Bronchial epithelial cell (primary cell): ENCODE measurements at regions not wholly inside any gene's neighbourhood (a gene's known extent, or its start where the extent isn't known, plus 50 kb on each side); places are given as distances from the start of the nearest gene placed in this dataset.

ENCODE experiments used
- DNase-seq: peaks from one replicate; pipeline ENCODE4 v3.0.0-alpha.2; 2010; ENCODE audit warnings: low read depth
- FAIRE-seq: peaks from 2 replicates; lab custom pipeline; 2011; peaks lifted over from hg19 to GRCh38; lab: Jason Lieb, UNC
- H3K27me3 ChIP-seq: 2 replicates; pipeline ENCODE4 v1.5.1; 2011; ENCODE audit warnings: low read length; ENCODE audit not compliant: control insufficient read depth, insufficient read depth
- H3K36me3 ChIP-seq: 2 replicates; pipeline ENCODE4 v1.5.1; 2011; ENCODE audit warnings: low read length; ENCODE audit not compliant: control insufficient read depth, insufficient read depth
- H3K4me3 ChIP-seq: 2 replicates; pipeline ENCODE4 v1.5.1; 2011; ENCODE audit warnings: mild to moderate bottlenecking, low read depth, low read length, control low read depth
- CTCF ChIP-seq: IDR thresholded peaks from 2 replicates; pipeline ENCODE4 v1.5.1; 2011; ENCODE audit warnings: mild to moderate bottlenecking, moderate library complexity, low read length, control low read depth, inconsistent platforms; ENCODE audit not compliant: insufficient read depth, severe bottlenecking

GRCh38 chr5:5765066-5765850 is 342.8 kb downstream of the ICE1 start:
- no peaks in the 10 kb centered on the region for H3K36me3 ChIP-seq
- H3K4me3 ChIP-seq, result no peak overlapping the region
- TF ChIP-seq CTCF, result no peak
- no peaks in the 10 kb centered on the region for H3K27me3 ChIP-seq
- no peak for FAIRE-seq
- DNase-seq, result no peak

- FAIRE-seq (no peak), DNase-seq (no peak)
- Histone ChIP-seq H3K36me3 (no peaks in the 10 kb centered on the region), H3K4me3 (no peak overlapping the region), H3K27me3 (no peaks in the 10 kb centered on the region)
- TF ChIP-seq CTCF, result no peak
Observed at GRCh38 chr5:5764246-5764645, 341.8 kb downstream of the ICE1 start.

GRCh38 chr5:5756762-5757161 is 334.3 kb downstream of the ICE1 start:
- TF ChIP-seq CTCF, result no peak
- Histone ChIP-seq H3K36me3 (no peaks in the 10 kb centered on the region), H3K27me3 (no peaks in the 10 kb centered on the region), H3K4me3 (no peak overlapping the region)
- DNase-seq (no peak), FAIRE-seq (no peak)

GRCh38 chr5:5755888-5756287 is 333.4 kb downstream of the ICE1 start:
- no peak overlapping the region for H3K4me3 ChIP-seq
- no peak for TF ChIP-seq CTCF
- DNase-seq (no peak), FAIRE-seq (no peak)
- no peaks in the 10 kb centered on the region for H3K36me3 ChIP-seq
- no peaks in the 10 kb centered on the region for H3K27me3 ChIP-seq

GRCh38 chr5:5752844-5753243 is 330.4 kb downstream of the ICE1 start:
- TF ChIP-seq CTCF, result no peak
- DNase-seq (no peak), FAIRE-seq (no peak)
- Histone ChIP-seq H3K36me3 (no peaks in the 10 kb centered on the region), H3K4me3 (no peak overlapping the region), H3K27me3 (no peaks in the 10 kb centered on the region)

GRCh38 chr5:5751987-5752386 is 329.5 kb downstream of the ICE1 start:
- Histone ChIP-seq H3K4me3 (no peak overlapping the region), H3K27me3 (no peaks in the 10 kb centered on the region), H3K36me3 (no peaks in the 10 kb centered on the region)
- FAIRE-seq (no peak), DNase-seq (no peak)
- no peak for TF ChIP-seq CTCF
